ENCODE measurements at regions not wholly inside any gene's neighbourhood (a gene's known extent, or its start where the extent isn't known, plus 50 kb on each side); places are given as distances from the start of the nearest gene placed in this dataset.

GRCh38 chr7:155998766-155999630 lies 186.7 kb upstream of the SHH start:
- no peak overlapping the region for H3K27ac ChIP-seq (ENCODE audit: low read length)
- H3K27me3 ChIP-seq (ENCODE audit: control insufficient read depth, insufficient read depth, low read length), result no peaks in the 10 kb centered on the region
- TF ChIP-seq SIN3A (IDR thresholded peaks at IDR 0.05; ENCODE audit: borderline replicate concordance, insufficient read depth, low read depth, low read length) (no peak), TCF7L2 (IDR thresholded peaks at IDR 0.05; ENCODE audit: low read depth, low read length) (no peak), CTCF (IDR thresholded peaks at IDR 0.05) (no peak), REST (IDR thresholded peaks at IDR 0.05; ENCODE audit: insufficient read depth in 1 of 2, low read depth in 2 of 2, low read length in 1 of 2) (no peak), POLR2AphosphoS5 (IDR thresholded peaks at IDR 0.05; ENCODE audit: low read depth, low read length) (no peak)
- DNase-seq (ENCODE audit: low read depth, low spot score), result no peak
- CTCF ChIA-PET, result no interaction called here
- BruUV-seq (replicated peaks), result no TSS peak
- no peaks in the 10 kb centered on the region for H3K4me1 ChIP-seq (ENCODE audit: control insufficient read depth, insufficient read depth, low read length)
- in situ Hi-C loops (cut with HindIII; ENCODE audit: low pct_unique_long_range_greater_than_20kb, low sequenced_read_pairs), result no loop called here
- H3K9me3 ChIP-seq (ENCODE audit: control insufficient read depth, insufficient read depth, low read depth, low read length), result no peaks in the 10 kb centered on the region
- POLR2A ChIA-PET, result no interaction called here
- no peak for ATAC-seq
- intact Hi-C loops (cut with micrococcal nuclease; ENCODE audit: unreplicated experiment), result no loop called here
- H3K36me3 ChIP-seq (ENCODE audit: control insufficient read depth, insufficient read depth, low read length), result no peaks in the 10 kb centered on the region
- no peak overlapping the region for H3K4me3 ChIP-seq (ENCODE audit: low read depth in 2 of 2, low read length in 2 of 2)

GRCh38 chr7:155998328-155998691 lies 186.0 kb upstream of the SHH start:
- POLR2A ChIA-PET, result no interaction called here
- TF ChIP-seq REST (IDR thresholded peaks at IDR 0.05; ENCODE audit: insufficient read depth in 1 of 2, low read depth in 2 of 2, low read length in 1 of 2) (no peak), POLR2AphosphoS5 (IDR thresholded peaks at IDR 0.05; ENCODE audit: low read depth, low read length) (no peak), TCF7L2 (IDR thresholded peaks at IDR 0.05; ENCODE audit: low read depth, low read length) (no peak), CTCF (IDR thresholded peaks at IDR 0.05) (no peak), SIN3A (IDR thresholded peaks at IDR 0.05; ENCODE audit: borderline replicate concordance, insufficient read depth, low read depth, low read length) (no peak)
- in situ Hi-C loops (cut with HindIII; ENCODE audit: low pct_unique_long_range_greater_than_20kb, low sequenced_read_pairs) (no loop called here), intact Hi-C loops (cut with micrococcal nuclease; ENCODE audit: unreplicated experiment) (no loop called here)
- Histone ChIP-seq H3K36me3 (ENCODE audit: control insufficient read depth, insufficient read depth, low read length) (no peaks in the 10 kb centered on the region), H3K27ac (ENCODE audit: low read length) (no peak overlapping the region), H3K4me3 (ENCODE audit: low read depth in 2 of 2, low read length in 2 of 2) (no peak overlapping the region), H3K9me3 (ENCODE audit: control insufficient read depth, insufficient read depth, low read depth, low read length) (no peaks in the 10 kb centered on the region), H3K27me3 (ENCODE audit: control insufficient read depth, insufficient read depth, low read length) (no peaks in the 10 kb centered on the region), H3K4me1 (ENCODE audit: control insufficient read depth, insufficient read depth, low read length) (no peaks in the 10 kb centered on the region)
- no TSS peak for BruUV-seq (replicated peaks)
- DNase-seq (ENCODE audit: low read depth, low spot score) (no peak), ATAC-seq (no peak)
- CTCF ChIA-PET, result no interaction called here

Data from Panc1 (cell line).